ENCODE measurements at regions not wholly inside any gene's neighbourhood (a gene's known extent, or its start where the extent isn't known, plus 50 kb on each side); places are given as distances from the start of the nearest gene placed in this dataset.

- H3K9me3 Mint-ChIP-seq: no peaks in the 10 kb centered on the region
- H3K36me3 Mint-ChIP-seq: no peaks in the 10 kb centered on the region
- H3K4me1 Mint-ChIP-seq: no peaks in the 10 kb centered on the region
- no peak overlapping the region for H3K27ac Mint-ChIP-seq
- H3K27me3 Mint-ChIP-seq: peaks cover 6% of the 10 kb centered on the region
- H3K4me3 Mint-ChIP-seq: no peak overlapping the region
These were observed 133.7 kb downstream of the FCRL5 start for GRCh38 chr1:157418659-157419058.

GRCh38 chr1:157418231-157418630, 134.1 kb downstream of the FCRL5 start:
- no peak overlapping the region for H3K4me3 Mint-ChIP-seq
- H3K27ac Mint-ChIP-seq: no peak overlapping the region
- no peaks in the 10 kb centered on the region for H3K36me3 Mint-ChIP-seq
- H3K9me3 Mint-ChIP-seq: no peaks in the 10 kb centered on the region
- H3K4me1 Mint-ChIP-seq: no peaks in the 10 kb centered on the region
- peaks cover 6% of the 10 kb centered on the region for H3K27me3 Mint-ChIP-seq

- no peak overlapping the region for H3K27ac Mint-ChIP-seq
- H3K9me3 Mint-ChIP-seq: no peaks in the 10 kb centered on the region
- H3K4me1 Mint-ChIP-seq: no peaks in the 10 kb centered on the region
- H3K4me3 Mint-ChIP-seq: no peak overlapping the region
- no peaks in the 10 kb centered on the region for H3K36me3 Mint-ChIP-seq
- H3K27me3 Mint-ChIP-seq: peaks cover 8% of the 10 kb centered on the region
These were observed 136.7 kb downstream of the FCRL5 start for GRCh38 chr1:157415661-157416060.

GRCh38 chr1:157412308-157412707, 140.0 kb downstream of the FCRL5 start:
- H3K27me3 Mint-ChIP-seq: peaks cover 5% of the 10 kb centered on the region
- no peak overlapping the region for H3K4me3 Mint-ChIP-seq
- no peak overlapping the region for H3K27ac Mint-ChIP-seq
- no peaks in the 10 kb centered on the region for H3K4me1 Mint-ChIP-seq
- H3K9me3 Mint-ChIP-seq: no peaks in the 10 kb centered on the region
- no peaks in the 10 kb centered on the region for H3K36me3 Mint-ChIP-seq

GRCh38 chr1:157411769-157412168, 140.5 kb downstream of the FCRL5 start:
- Mint-ChIP-seq H3K9me3 (no peaks in the 10 kb centered on the region), H3K36me3 (no peaks in the 10 kb centered on the region), H3K27ac (no peak overlapping the region), H3K27me3 (peaks cover 5% of the 10 kb centered on the region), H3K4me1 (no peaks in the 10 kb centered on the region), H3K4me3 (no peak overlapping the region)

GRCh38 chr1:157411064-157411463, 141.3 kb downstream of the FCRL5 start:
- H3K4me1 Mint-ChIP-seq: no peaks in the 10 kb centered on the region
- H3K9me3 Mint-ChIP-seq: no peaks in the 10 kb centered on the region
- H3K4me3 Mint-ChIP-seq: no peak overlapping the region
- no peaks in the 10 kb centered on the region for H3K36me3 Mint-ChIP-seq
- no peak overlapping the region for H3K27ac Mint-ChIP-seq
- H3K27me3 Mint-ChIP-seq: peaks cover 2% of the 10 kb centered on the region

- Mint-ChIP-seq H3K27ac (no peak overlapping the region), H3K4me1 (no peaks in the 10 kb centered on the region), H3K4me3 (no peak overlapping the region), H3K27me3 (peaks cover 1% of the 10 kb centered on the region), H3K36me3 (no peaks in the 10 kb centered on the region), H3K9me3 (no peaks in the 10 kb centered on the region)
These were observed 141.9 kb downstream of the FCRL5 start for GRCh38 chr1:157410457-157410856.

GRCh38 chr1:157409927-157410326, 142.4 kb downstream of the FCRL5 start:
- H3K27ac Mint-ChIP-seq: no peak overlapping the region
- peaks cover 4% of the 10 kb centered on the region for H3K27me3 Mint-ChIP-seq
- no peak overlapping the region for H3K4me3 Mint-ChIP-seq
- H3K9me3 Mint-ChIP-seq: no peaks in the 10 kb centered on the region
- H3K4me1 Mint-ChIP-seq: no peaks in the 10 kb centered on the region
- H3K36me3 Mint-ChIP-seq: no peaks in the 10 kb centered on the region

GRCh38 chr1:157407917-157408525, 144.3 kb downstream of the FCRL5 start:
- peaks cover 9% of the 10 kb centered on the region for H3K27me3 Mint-ChIP-seq
- no peaks in the 10 kb centered on the region for H3K36me3 Mint-ChIP-seq
- H3K4me3 Mint-ChIP-seq: no peak overlapping the region
- H3K27ac Mint-ChIP-seq: no peak overlapping the region
- no peaks in the 10 kb centered on the region for H3K9me3 Mint-ChIP-seq
- H3K4me1 Mint-ChIP-seq: no peaks in the 10 kb centered on the region

- Mint-ChIP-seq H3K27ac (no peak overlapping the region), H3K4me3 (no peak overlapping the region), H3K27me3 (peaks cover 13% of the 10 kb centered on the region), H3K36me3 (no peaks in the 10 kb centered on the region), H3K9me3 (no peaks in the 10 kb centered on the region), H3K4me1 (no peaks in the 10 kb centered on the region)
These were observed 144.9 kb downstream of the FCRL5 start for GRCh38 chr1:157407367-157407766.

- Mint-ChIP-seq H3K27ac (no peak overlapping the region), H3K9me3 (no peaks in the 10 kb centered on the region), H3K27me3 (peaks cover 20% of the 10 kb centered on the region), H3K4me3 (no peak overlapping the region), H3K4me1 (no peaks in the 10 kb centered on the region), H3K36me3 (no peaks in the 10 kb centered on the region)
These were observed 146.7 kb downstream of the FCRL5 start for GRCh38 chr1:157405662-157406061.

GRCh38 chr1:157404614-157405013, 147.7 kb downstream of the FCRL5 start:
- peaks cover 27% of the 10 kb centered on the region for H3K27me3 Mint-ChIP-seq
- no peak overlapping the region for H3K4me3 Mint-ChIP-seq
- no peaks in the 10 kb centered on the region for H3K9me3 Mint-ChIP-seq
- no peaks in the 10 kb centered on the region for H3K4me1 Mint-ChIP-seq
- H3K27ac Mint-ChIP-seq: no peak overlapping the region
- H3K36me3 Mint-ChIP-seq: no peaks in the 10 kb centered on the region

GRCh38 chr1:157404063-157404501, 148.2 kb downstream of the FCRL5 start:
- no peaks in the 10 kb centered on the region for H3K36me3 Mint-ChIP-seq
- peak overlapping the region; percentile 48 for H3K27ac Mint-ChIP-seq
- no peaks in the 10 kb centered on the region for H3K9me3 Mint-ChIP-seq
- H3K4me3 Mint-ChIP-seq: no peak overlapping the region
- H3K27me3 Mint-ChIP-seq: peaks cover 28% of the 10 kb centered on the region
- H3K4me1 Mint-ChIP-seq: no peaks in the 10 kb centered on the region

GRCh38 chr1:157403608-157404007, 148.7 kb downstream of the FCRL5 start:
- Mint-ChIP-seq H3K4me3 (no peak overlapping the region), H3K27ac (peak overlapping the region; percentile 48), H3K36me3 (no peaks in the 10 kb centered on the region), H3K9me3 (no peaks in the 10 kb centered on the region), H3K4me1 (no peaks in the 10 kb centered on the region), H3K27me3 (peaks cover 28% of the 10 kb centered on the region)

- Mint-ChIP-seq H3K9me3 (no peaks in the 10 kb centered on the region), H3K4me1 (no peaks in the 10 kb centered on the region), H3K27me3 (peaks cover 28% of the 10 kb centered on the region), H3K36me3 (no peaks in the 10 kb centered on the region), H3K4me3 (no peak overlapping the region), H3K27ac (no peak overlapping the region)
These were observed 149.1 kb downstream of the FCRL5 start for GRCh38 chr1:157403203-157403602.

GRCh38 chr1:157400766-157401165, 151.5 kb downstream of the FCRL5 start:
- H3K4me3 Mint-ChIP-seq: no peak overlapping the region
- H3K27ac Mint-ChIP-seq: no peak overlapping the region
- no peaks in the 10 kb centered on the region for H3K4me1 Mint-ChIP-seq
- H3K9me3 Mint-ChIP-seq: no peaks in the 10 kb centered on the region
- peaks cover 32% of the 10 kb centered on the region for H3K27me3 Mint-ChIP-seq
- H3K36me3 Mint-ChIP-seq: no peaks in the 10 kb centered on the region

- no peak overlapping the region for H3K4me3 Mint-ChIP-seq
- H3K4me1 Mint-ChIP-seq: no peaks in the 10 kb centered on the region
- no peaks in the 10 kb centered on the region for H3K9me3 Mint-ChIP-seq
- H3K36me3 Mint-ChIP-seq: no peaks in the 10 kb centered on the region
- H3K27me3 Mint-ChIP-seq: peaks cover 30% of the 10 kb centered on the region
- no peak overlapping the region for H3K27ac Mint-ChIP-seq
These were observed 152.3 kb downstream of the FCRL5 start for GRCh38 chr1:157399984-157400382.
